Adrenal gland (tissue), 9 donors: ENCODE measurements at regions not wholly inside any gene's neighbourhood (a gene's known extent, or its start where the extent isn't known, plus 50 kb on each side); places are given as distances from the start of the nearest gene placed in this dataset.

Experiments
- DNase-seq, 7 donors: peaks; one replicate each; pipeline ENCODE4 v3.0.0-alpha.2; 2019 to 2020
- H3K27ac ChIP-seq, 5 donors: fragments of 200-600 bp; sonication (generic) in 4 of 5; 1 replicate in 3 of 5; 2 replicates in 2 of 5; pipeline versions ENCODE4 v1.5.1 to v1.8.0; 2016 to 2020; ENCODE audit warnings: mild to moderate bottlenecking in 1 of 5
- H3K27me3 ChIP-seq: fragments of 200-600 bp; 2 replicates; pipeline ENCODE4 v1.8.0; 2021
- H3K36me3 ChIP-seq, 2 donors: fragments of 200-600 bp; replicated peaks in 1 of 2; 1 replicate in 1 of 2; 2 replicates in 1 of 2; pipeline versions ENCODE4 v1.5.1 to v1.8.0; 2018 to 2022
- H3K4me1 ChIP-seq, 2 donors: fragments of 200-600 bp; replicated peaks in 1 of 2; 1 replicate in 1 of 2; 2 replicates in 1 of 2; pipeline versions ENCODE4 v1.5.1 to v1.8.0; 2018 to 2021
- H3K4me3 ChIP-seq, 4 donors: fragments of 200-600 bp; sonication (generic) in 3 of 4; one replicate each; pipeline ENCODE4 v1.5.1; 2016 to 2018
- H3K9me3 ChIP-seq, 3 donors: fragments of 200-600 bp; sonication (generic) in 1 of 3; replicated peaks in 1 of 3; 1 replicate in 2 of 3; 2 replicates in 1 of 3; pipeline versions ENCODE4 v1.5.1 to v1.8.0; 2016 to 2021
- CTCF ChIP-seq, 6 experiments: fragments of 450-650 bp in 4 of 6; fragments of 200-600 bp in 2 of 6; sonication (generic) in 1 of 6; IDR thresholded peaks; 1 replicate in 5 of 6; 2 replicates in 1 of 6; pipeline versions ENCODE4 v1.5.1 to v1.8.0; 2016 to 2021; ENCODE audit warnings: antibody characterized with exemption in 6 of 6, mild to moderate bottlenecking in 2 of 6, moderate library complexity in 1 of 6
- POLR2A ChIP-seq, 2 donors: fragments of 450-650 bp; IDR thresholded peaks; one replicate each; pipeline ENCODE4 v1.6.1; 2017; ENCODE audit warnings: antibody characterized with exemption in 2 of 2, mild to moderate bottlenecking in 2 of 2, moderate library complexity in 1 of 2
- WGBS, 4 donors: extraction: QIAGEN DNeasy Blood & Tissue Kit in 2 of 4; methylation state at CpG; one replicate each; pipeline versions ENCODE4 v1.1.5 to v1.1.7; 2013 to 2017; 5-methylcytosine and 5-hydroxymethylcytosine counted together
- intact Hi-C, 2 donors: fragments of 100-400 bp; cut with DNase I; formaldehyde crosslinking; loops; one replicate each; pipeline versions ENCODE4 v1.14.1 to v1.15.0; 2022 to 2023
- donor health status: healthy with polysubstance abuse.
- donor health status: Bipolar disorder and iron deficiency.
- donor health status: DM: yes; HTN: yes; CAD: no.
- donor health status: DM: no; HTN: no; CAD: no.
- donor health status: DM: no; HTN: no; CAD: no.

GRCh38 chr12:67881565-67881964 lies 107.7 kb upstream of the IFNG-AS1 start:
- DNase-seq, result no peak
- H3K36me3 ChIP-seq, result no peaks in the 10 kb centered on the region
- H3K27ac ChIP-seq, result no peak overlapping the region
- TF ChIP-seq POLR2A (IDR thresholded peaks at IDR 0.05), result no peak
- TF ChIP-seq CTCF (IDR thresholded peaks at IDR 0.05), result no peak
- no peaks in the 10 kb centered on the region for H3K27me3 ChIP-seq
- H3K4me3 ChIP-seq, result no peak overlapping the region
- no peaks in the 10 kb centered on the region for H3K9me3 ChIP-seq
- intact Hi-C loops, result no loop called here
- H3K4me1 ChIP-seq, result no peaks in the 10 kb centered on the region
- 89 to 95% (median 93%) methylated on average over 2 of the region's 2 CpGs for WGBS, 4 donors

GRCh38 chr12:67884596-67884995 lies 104.7 kb upstream of the IFNG-AS1 start:
- Histone ChIP-seq H3K27ac (no peak overlapping the region), H3K4me3 (no peak overlapping the region), H3K27me3 (no peaks in the 10 kb centered on the region), H3K36me3 (no peaks in the 10 kb centered on the region), H3K4me1 (no peaks in the 10 kb centered on the region), H3K9me3 (no peaks in the 10 kb centered on the region)
- intact Hi-C loops, result no loop called here
- no peak for TF ChIP-seq CTCF (IDR thresholded peaks at IDR 0.05)
- no peak for TF ChIP-seq POLR2A (IDR thresholded peaks at IDR 0.05)
- no peak for DNase-seq
- 20 to 52% (median 37%) methylated on average over 2 of the region's 2 CpGs for WGBS, 4 donors

- no peak overlapping the region for H3K4me3 ChIP-seq
- H3K27ac ChIP-seq, result no peak overlapping the region
- 47 to 54% (median 50%) methylated on average over 7 of the region's 7 CpGs for WGBS, 4 donors
- H3K27me3 ChIP-seq, result no peaks in the 10 kb centered on the region
- peak in 1 of 7 donors; percentile 3 for DNase-seq
- no peaks in the 10 kb centered on the region for H3K4me1 ChIP-seq
- intact Hi-C loops, result no loop called here
- no peaks in the 10 kb centered on the region for H3K36me3 ChIP-seq
- H3K9me3 ChIP-seq, result no peaks in the 10 kb centered on the region
- no peak for TF ChIP-seq POLR2A (IDR thresholded peaks at IDR 0.05)
- no peak for TF ChIP-seq CTCF (IDR thresholded peaks at IDR 0.05)
Observed at GRCh38 chr12:67885375-67886169, 103.7 kb upstream of the IFNG-AS1 start.

GRCh38 chr12:67887065-67887464 lies 102.2 kb upstream of the IFNG-AS1 start:
- TF ChIP-seq POLR2A (IDR thresholded peaks at IDR 0.05) (no peak), CTCF (IDR thresholded peaks at IDR 0.05) (no peak)
- DNase-seq, result no peak
- Histone ChIP-seq H3K27ac (no peak overlapping the region), H3K36me3 (no peaks in the 10 kb centered on the region), H3K9me3 (no peaks in the 10 kb centered on the region), H3K4me3 (no peak overlapping the region), H3K27me3 (no peaks in the 10 kb centered on the region), H3K4me1 (no peaks in the 10 kb centered on the region)
- intact Hi-C loops, result no loop called here
